ENCODE measurements at regions not wholly inside any gene's neighbourhood (a gene's known extent, or its start where the extent isn't known, plus 50 kb on each side); places are given as distances from the start of the nearest gene placed in this dataset.

- no peak for TF ChIP-seq Cebpa-rat (IDR thresholded peaks at IDR 0.05)
- no peaks in the 10 kb centered on the region for H4K20me1 ChIP-seq
- no peak overlapping the region for H3K4me2 ChIP-seq
Measured at GRCh38 chr5:107032629-107033028, 638.1 kb downstream of the EFNA5 start.

GRCh38 chr5:107028938-107029337 lies 641.8 kb downstream of the EFNA5 start:
- H3K27ac ChIP-seq: no peak overlapping the region
- H3K9me3 ChIP-seq: no peaks in the 10 kb centered on the region
- no peak overlapping the region for H3K4me3 ChIP-seq
- TF ChIP-seq Cebpa-rat (IDR thresholded peaks at IDR 0.05): no peak
- no peaks in the 10 kb centered on the region for H4K20me1 ChIP-seq
- H3K27me3 ChIP-seq: no peaks in the 10 kb centered on the region
- H3K9ac ChIP-seq: no peak overlapping the region
- H3K4me2 ChIP-seq: no peak overlapping the region
- H3K36me3 ChIP-seq: no peaks in the 10 kb centered on the region
- H3K4me1 ChIP-seq: no peaks in the 10 kb centered on the region

More at GRCh38 chr5:107032629-107033028, 638.1 kb downstream of the EFNA5 start:
- no peak overlapping the region for H3K4me3 ChIP-seq
- H3K9me3 ChIP-seq: no peaks in the 10 kb centered on the region
- no peak overlapping the region for H3K9ac ChIP-seq
- H3K27me3 ChIP-seq: no peaks in the 10 kb centered on the region
- no peaks in the 10 kb centered on the region for H3K36me3 ChIP-seq
- H3K27ac ChIP-seq: no peak overlapping the region
- no peaks in the 10 kb centered on the region for H3K4me1 ChIP-seq

- no peaks in the 10 kb centered on the region for H4K20me1 ChIP-seq
- no peak overlapping the region for H3K27ac ChIP-seq
- H3K4me3 ChIP-seq: no peak overlapping the region
- H3K4me1 ChIP-seq: no peaks in the 10 kb centered on the region
- H3K4me2 ChIP-seq: no peak overlapping the region
- TF ChIP-seq Cebpa-rat (IDR thresholded peaks at IDR 0.05): no peak
- no peaks in the 10 kb centered on the region for H3K9me3 ChIP-seq
- no peaks in the 10 kb centered on the region for H3K36me3 ChIP-seq
- no peak overlapping the region for H3K9ac ChIP-seq
- H3K27me3 ChIP-seq: no peaks in the 10 kb centered on the region
Measured at GRCh38 chr5:107025712-107026497, 644.8 kb downstream of the EFNA5 start.

GRCh38 chr5:107023732-107024131 lies 647.0 kb downstream of the EFNA5 start:
- Histone ChIP-seq H3K4me3 (no peak overlapping the region), H3K4me1 (no peaks in the 10 kb centered on the region), H3K27ac (no peak overlapping the region), H3K4me2 (no peak overlapping the region), H3K9me3 (no peaks in the 10 kb centered on the region), H4K20me1 (no peaks in the 10 kb centered on the region), H3K27me3 (no peaks in the 10 kb centered on the region), H3K9ac (no peak overlapping the region), H3K36me3 (no peaks in the 10 kb centered on the region)
- no peak for TF ChIP-seq Cebpa-rat (IDR thresholded peaks at IDR 0.05)

- TF ChIP-seq Cebpa-rat (IDR thresholded peaks at IDR 0.05): no peak
- Histone ChIP-seq H3K9ac (no peak overlapping the region), H3K4me3 (no peak overlapping the region), H3K27ac (no peak overlapping the region), H3K36me3 (no peaks in the 10 kb centered on the region), H4K20me1 (no peaks in the 10 kb centered on the region), H3K9me3 (no peaks in the 10 kb centered on the region), H3K27me3 (no peaks in the 10 kb centered on the region), H3K4me2 (no peak overlapping the region), H3K4me1 (no peaks in the 10 kb centered on the region)
Measured at GRCh38 chr5:107021575-107021974, 649.2 kb downstream of the EFNA5 start.

- no peak for TF ChIP-seq Cebpa-rat (IDR thresholded peaks at IDR 0.05)
- Histone ChIP-seq H4K20me1 (no peaks in the 10 kb centered on the region), H3K4me1 (no peaks in the 10 kb centered on the region), H3K4me2 (no peak overlapping the region), H3K9ac (no peak overlapping the region), H3K4me3 (no peak overlapping the region), H3K36me3 (no peaks in the 10 kb centered on the region), H3K9me3 (no peaks in the 10 kb centered on the region), H3K27me3 (no peaks in the 10 kb centered on the region), H3K27ac (no peak overlapping the region)
Measured at GRCh38 chr5:107020626-107021025, 650.1 kb downstream of the EFNA5 start.

GRCh38 chr5:107017616-107018015 lies 653.1 kb downstream of the EFNA5 start:
- no peaks in the 10 kb centered on the region for H4K20me1 ChIP-seq
- no peak overlapping the region for H3K27ac ChIP-seq
- no peak overlapping the region for H3K4me2 ChIP-seq
- no peak for TF ChIP-seq Cebpa-rat (IDR thresholded peaks at IDR 0.05)
- no peaks in the 10 kb centered on the region for H3K36me3 ChIP-seq
- no peaks in the 10 kb centered on the region for H3K9me3 ChIP-seq
- H3K27me3 ChIP-seq: no peaks in the 10 kb centered on the region
- no peak overlapping the region for H3K9ac ChIP-seq
- no peaks in the 10 kb centered on the region for H3K4me1 ChIP-seq
- H3K4me3 ChIP-seq: no peak overlapping the region

GRCh38 chr5:107012371-107012770 lies 658.4 kb downstream of the EFNA5 start:
- no peaks in the 10 kb centered on the region for H3K4me1 ChIP-seq
- TF ChIP-seq Cebpa-rat (IDR thresholded peaks at IDR 0.05): no peak
- H3K9ac ChIP-seq: no peak overlapping the region
- no peaks in the 10 kb centered on the region for H4K20me1 ChIP-seq
- H3K4me3 ChIP-seq: no peak overlapping the region
- H3K9me3 ChIP-seq: no peaks in the 10 kb centered on the region
- no peaks in the 10 kb centered on the region for H3K27me3 ChIP-seq
- H3K4me2 ChIP-seq: no peak overlapping the region
- no peak overlapping the region for H3K27ac ChIP-seq
- H3K36me3 ChIP-seq: no peaks in the 10 kb centered on the region

GRCh38 chr5:107011605-107012004 lies 659.1 kb downstream of the EFNA5 start:
- no peak for TF ChIP-seq Cebpa-rat (IDR thresholded peaks at IDR 0.05)
- Histone ChIP-seq H3K27me3 (no peaks in the 10 kb centered on the region), H3K36me3 (no peaks in the 10 kb centered on the region)

GRCh38 chr5:107010060-107010459 lies 660.7 kb downstream of the EFNA5 start:
- Histone ChIP-seq H3K9ac (no peak overlapping the region), H3K4me2 (no peak overlapping the region), H3K4me3 (no peak overlapping the region), H4K20me1 (no peaks in the 10 kb centered on the region), H3K27ac (no peak overlapping the region), H3K9me3 (no peaks in the 10 kb centered on the region), H3K4me1 (no peaks in the 10 kb centered on the region), H3K36me3 (no peaks in the 10 kb centered on the region), H3K27me3 (no peaks in the 10 kb centered on the region)
- TF ChIP-seq Cebpa-rat (IDR thresholded peaks at IDR 0.05): no peak

More at GRCh38 chr5:107011605-107012004, 659.1 kb downstream of the EFNA5 start:
- no peak overlapping the region for H3K4me2 ChIP-seq
- no peak overlapping the region for H3K9ac ChIP-seq
- no peaks in the 10 kb centered on the region for H3K9me3 ChIP-seq
- H4K20me1 ChIP-seq: no peaks in the 10 kb centered on the region
- no peak overlapping the region for H3K4me3 ChIP-seq
- H3K4me1 ChIP-seq: no peaks in the 10 kb centered on the region
- H3K27ac ChIP-seq: no peak overlapping the region
